Ishikawa (cell line): ENCODE measurements at regions not wholly inside any gene's neighbourhood (a gene's known extent, or its start where the extent isn't known, plus 50 kb on each side); places are given as distances from the start of the nearest gene placed in this dataset.

Experiments used
- CREB1 ChIP-seq: IDR thresholded peaks from 2 replicates; pipeline ENCODE4 v1.6.1; 2012; ENCODE audit warnings: low read depth
- FOXM1 ChIP-seq: IDR thresholded peaks from 2 replicates; pipeline ENCODE4 v1.6.1; 2012; ENCODE audit warnings: low read depth, borderline replicate concordance
- NFIC ChIP-seq: IDR thresholded peaks from 2 replicates; pipeline ENCODE4 v1.6.1; 2012
- TAF1 ChIP-seq: IDR thresholded peaks from 2 replicates; pipeline ENCODE4 v1.6.1; 2012; ENCODE audit warnings: low read depth, mild to moderate bottlenecking

- TF ChIP-seq FOXM1 = no peak
- TF ChIP-seq NFIC = no peak
- no peak for TF ChIP-seq TAF1
- no peak for TF ChIP-seq CREB1
Observed at GRCh38 chr14:43532825-43533416, 974.2 kb downstream of the FSCB start.
